ENCODE measurements at regions not wholly inside any gene's neighbourhood (a gene's known extent, or its start where the extent isn't known, plus 50 kb on each side); places are given as distances from the start of the nearest gene placed in this dataset.

- TF ChIP-seq JUND (IDR thresholded peaks at IDR 0.05; ENCODE audit: low read depth): no peak
- in situ Hi-C loops (cut with HindIII; ENCODE audit: low pct_unique_long_range_greater_than_20kb, low sequenced_read_pairs): no loop called here
- no peak for DNase-seq (ENCODE audit: low read depth in 1 of 2, low spot score in 1 of 2)
Measured at GRCh38 chr18:68121826-68122225, 593.1 kb downstream of the TMX3 start.

GRCh38 chr18:68121308-68121707 lies 593.6 kb downstream of the TMX3 start:
- peak in 1 of 2 experiments; percentile 9 for DNase-seq (ENCODE audit: low read depth in 1 of 2, low spot score in 1 of 2)
- in situ Hi-C loops (cut with HindIII; ENCODE audit: low pct_unique_long_range_greater_than_20kb, low sequenced_read_pairs): no loop called here
- TF ChIP-seq JUND (IDR thresholded peaks at IDR 0.05; ENCODE audit: low read depth): no peak

- no peak for TF ChIP-seq JUND (IDR thresholded peaks at IDR 0.05; ENCODE audit: low read depth)
- in situ Hi-C loops (cut with HindIII; ENCODE audit: low pct_unique_long_range_greater_than_20kb, low sequenced_read_pairs): no loop called here
- no peak for DNase-seq (ENCODE audit: low read depth in 1 of 2, low spot score in 1 of 2)
Measured at GRCh38 chr18:68114989-68115388, 598.5 kb upstream of the DSEL start.

GRCh38 chr18:68104036-68104435 lies 587.5 kb upstream of the DSEL start:
- in situ Hi-C loops (cut with HindIII; ENCODE audit: low pct_unique_long_range_greater_than_20kb, low sequenced_read_pairs): no loop called here
- DNase-seq (ENCODE audit: low read depth in 1 of 2, low spot score in 1 of 2): peak in 1 of 2 experiments; percentile 23
- no peak for TF ChIP-seq JUND (IDR thresholded peaks at IDR 0.05; ENCODE audit: low read depth)

GRCh38 chr18:68103561-68103960 lies 587.0 kb upstream of the DSEL start:
- in situ Hi-C loops (cut with HindIII; ENCODE audit: low pct_unique_long_range_greater_than_20kb, low sequenced_read_pairs): no loop called here
- DNase-seq (ENCODE audit: low read depth in 1 of 2, low spot score in 1 of 2): no peak
- TF ChIP-seq JUND (IDR thresholded peaks at IDR 0.05; ENCODE audit: low read depth): no peak

GRCh38 chr18:68102117-68102516 lies 585.6 kb upstream of the DSEL start:
- DNase-seq (ENCODE audit: low read depth in 1 of 2, low spot score in 1 of 2): no peak
- no peak for TF ChIP-seq JUND (IDR thresholded peaks at IDR 0.05; ENCODE audit: low read depth)
- in situ Hi-C loops (cut with HindIII; ENCODE audit: low pct_unique_long_range_greater_than_20kb, low sequenced_read_pairs): no loop called here

GRCh38 chr18:68098655-68099054 lies 582.1 kb upstream of the DSEL start:
- in situ Hi-C loops (cut with HindIII; ENCODE audit: low pct_unique_long_range_greater_than_20kb, low sequenced_read_pairs): no loop called here
- no peak for DNase-seq (ENCODE audit: low read depth in 1 of 2, low spot score in 1 of 2)
- TF ChIP-seq JUND (IDR thresholded peaks at IDR 0.05; ENCODE audit: low read depth): no peak

GRCh38 chr18:68086481-68086880 lies 570.0 kb upstream of the DSEL start:
- DNase-seq (ENCODE audit: low read depth in 1 of 2, low spot score in 1 of 2): no peak
- no peak for TF ChIP-seq JUND (IDR thresholded peaks at IDR 0.05; ENCODE audit: low read depth)
- in situ Hi-C loops (cut with HindIII; ENCODE audit: low pct_unique_long_range_greater_than_20kb, low sequenced_read_pairs): no loop called here

GRCh38 chr18:68085251-68085650 lies 568.7 kb upstream of the DSEL start:
- no peak for TF ChIP-seq JUND (IDR thresholded peaks at IDR 0.05; ENCODE audit: low read depth)
- no peak for DNase-seq (ENCODE audit: low read depth in 1 of 2, low spot score in 1 of 2)
- in situ Hi-C loops (cut with HindIII; ENCODE audit: low pct_unique_long_range_greater_than_20kb, low sequenced_read_pairs): no loop called here

GRCh38 chr18:68083776-68084175 lies 567.3 kb upstream of the DSEL start:
- DNase-seq (ENCODE audit: low read depth in 1 of 2, low spot score in 1 of 2): no peak
- in situ Hi-C loops (cut with HindIII; ENCODE audit: low pct_unique_long_range_greater_than_20kb, low sequenced_read_pairs): no loop called here
- TF ChIP-seq JUND (IDR thresholded peaks at IDR 0.05; ENCODE audit: low read depth): no peak

- TF ChIP-seq JUND (IDR thresholded peaks at IDR 0.05; ENCODE audit: low read depth): no peak
- no peak for DNase-seq (ENCODE audit: low read depth in 1 of 2, low spot score in 1 of 2)
- in situ Hi-C loops (cut with HindIII; ENCODE audit: low pct_unique_long_range_greater_than_20kb, low sequenced_read_pairs): no loop called here
Measured at GRCh38 chr18:68083131-68083530, 566.6 kb upstream of the DSEL start.

- in situ Hi-C loops (cut with HindIII; ENCODE audit: low pct_unique_long_range_greater_than_20kb, low sequenced_read_pairs): no loop called here
- no peak for TF ChIP-seq JUND (IDR thresholded peaks at IDR 0.05; ENCODE audit: low read depth)
- DNase-seq (ENCODE audit: low read depth in 1 of 2, low spot score in 1 of 2): no peak
Measured at GRCh38 chr18:68072744-68073143, 556.2 kb upstream of the DSEL start.

GRCh38 chr18:68060871-68061270 lies 544.4 kb upstream of the DSEL start:
- no peak for DNase-seq (ENCODE audit: low read depth in 1 of 2, low spot score in 1 of 2)
- in situ Hi-C loops (cut with HindIII; ENCODE audit: low pct_unique_long_range_greater_than_20kb, low sequenced_read_pairs): no loop called here
- TF ChIP-seq JUND (IDR thresholded peaks at IDR 0.05; ENCODE audit: low read depth): no peak

- no peak for TF ChIP-seq JUND (IDR thresholded peaks at IDR 0.05; ENCODE audit: low read depth)
- in situ Hi-C loops (cut with HindIII; ENCODE audit: low pct_unique_long_range_greater_than_20kb, low sequenced_read_pairs): no loop called here
- no peak for DNase-seq (ENCODE audit: low read depth in 1 of 2, low spot score in 1 of 2)
Measured at GRCh38 chr18:68056936-68057335, 540.4 kb upstream of the DSEL start.
